Karpas-422 (cell line): ENCODE measurements at regions not wholly inside any gene's neighbourhood (a gene's known extent, or its start where the extent isn't known, plus 50 kb on each side); places are given as distances from the start of the nearest gene placed in this dataset.
"Not testable (repeated sequence)": the region's sequence is repeated elsewhere in the genome, so short reads cannot be mapped to it uniquely, and the experiment has no call there.

ENCODE experiments used
- DNase-seq: peaks from one replicate; pipeline ENCODE4 v3.0.0-alpha.2; 2015
- H2AFZ ChIP-seq: fragments of 200-600 bp; sonication (generic); 2 replicates; pipeline ENCODE4 v1.6.1; 2014; ENCODE audit warnings: antibody characterized with exemption, low read length, mixed read lengths
- H3K27ac ChIP-seq: fragments of 200-600 bp; sonication (generic); 2 replicates; pipeline ENCODE4 v1.5.1; 2014; ENCODE audit warnings: mild to moderate bottlenecking, low read length, moderate library complexity
- H3K27me3 ChIP-seq: fragments of 200-600 bp; sonication (generic); 2 replicates; pipeline ENCODE4 v1.6.1; 2014; ENCODE audit warnings: low read length, mixed read lengths
- H3K36me3 ChIP-seq: fragments of 200-600 bp; sonication (generic); 2 replicates; pipeline ENCODE4 v1.6.1; 2014; ENCODE audit warnings: low read length, mixed read lengths; ENCODE audit not compliant: insufficient read depth
- H3K4me1 ChIP-seq: fragments of 200-600 bp; sonication (generic); 2 replicates; pipeline ENCODE4 v1.6.1; 2014; ENCODE audit warnings: mild to moderate bottlenecking, low read length, mixed read lengths
- H3K4me2 ChIP-seq: fragments of 200-600 bp; sonication (generic); 2 replicates; pipeline ENCODE4 v1.6.1; 2014; ENCODE audit warnings: low read length, low read depth, mild to moderate bottlenecking; ENCODE audit not compliant: poor library complexity, severe bottlenecking
- H3K4me3 ChIP-seq: fragments of 200-600 bp; sonication (generic); 2 replicates; pipeline ENCODE4 v1.5.1; 2014; ENCODE audit warnings: mild to moderate bottlenecking, antibody characterized with exemption, low read length, mixed read lengths
- H3K79me2 ChIP-seq: fragments of 200-600 bp; sonication (generic); 2 replicates; pipeline ENCODE4 v1.6.1; 2014; ENCODE audit warnings: mild to moderate bottlenecking, low read length, mixed read lengths
- H3K9ac ChIP-seq: fragments of 200-600 bp; sonication (generic); 2 replicates; pipeline ENCODE4 v1.6.0; 2014; ENCODE audit warnings: low read length
- H3K9me2 ChIP-seq: fragments of 200-600 bp; sonication (generic), shearing (Covaris generic); replicated peaks from 2 replicates; pipeline ENCODE4 v1.6.0; 2014; ENCODE audit warnings: mild to moderate bottlenecking, low read length, moderate library complexity; ENCODE audit not compliant: insufficient read depth
- H3K9me3 ChIP-seq: fragments of 300-700, 200-600 bp; sonication (generic); 2 replicates; pipeline ENCODE4 v1.6.1; 2014; ENCODE audit warnings: low read length, mixed read lengths
- H4K20me1 ChIP-seq: fragments of 200-600 bp; sonication (generic); 2 replicates; pipeline ENCODE4 v1.6.1; 2014; ENCODE audit warnings: mild to moderate bottlenecking, antibody characterized with exemption, low read length, low read depth; ENCODE audit not compliant: insufficient read depth

- Histone ChIP-seq H3K36me3 (no peaks in the 10 kb centered on the region), H3K4me1 (no peaks in the 10 kb centered on the region), H3K27me3 (no peaks in the 10 kb centered on the region), H4K20me1 (no peaks in the 10 kb centered on the region), H3K4me2 (no peak overlapping the region), H3K4me3 (no peak overlapping the region), H2AFZ (no peak overlapping the region), H3K27ac (no peak overlapping the region), H3K9ac (no peak overlapping the region), H3K9me3 (no peaks in the 10 kb centered on the region), H3K79me2 (no peaks in the 10 kb centered on the region), H3K9me2 (no peaks in the 10 kb centered on the region)
- no peak for DNase-seq
Measured at GRCh38 chr15:35247150-35247549, 162.1 kb upstream of the NANOGP8 start.

GRCh38 chr15:35246451-35246850 lies 161.4 kb upstream of the NANOGP8 start:
- Histone ChIP-seq H3K9ac (no peak overlapping the region), H3K9me3 (no peaks in the 10 kb centered on the region), H3K4me2 (no peak overlapping the region), H3K9me2 (no peaks in the 10 kb centered on the region), H4K20me1 (no peaks in the 10 kb centered on the region), H3K27ac (no peak overlapping the region), H3K36me3 (no peaks in the 10 kb centered on the region), H3K27me3 (no peaks in the 10 kb centered on the region), H3K4me1 (no peaks in the 10 kb centered on the region), H3K4me3 (no peak overlapping the region), H2AFZ (no peak overlapping the region), H3K79me2 (no peaks in the 10 kb centered on the region)
- no peak for DNase-seq

GRCh38 chr15:35245681-35246080 lies 160.6 kb upstream of the NANOGP8 start:
- H3K27ac ChIP-seq, H3K9me3 ChIP-seq, H3K27me3 ChIP-seq, H4K20me1 ChIP-seq, H2AFZ ChIP-seq, H3K36me3 ChIP-seq, H3K4me3 ChIP-seq, DNase-seq, H3K9ac ChIP-seq, H3K79me2 ChIP-seq, H3K4me1 ChIP-seq, H3K9me2 ChIP-seq, H3K4me2 ChIP-seq: not testable (repeated sequence)

DNA sequence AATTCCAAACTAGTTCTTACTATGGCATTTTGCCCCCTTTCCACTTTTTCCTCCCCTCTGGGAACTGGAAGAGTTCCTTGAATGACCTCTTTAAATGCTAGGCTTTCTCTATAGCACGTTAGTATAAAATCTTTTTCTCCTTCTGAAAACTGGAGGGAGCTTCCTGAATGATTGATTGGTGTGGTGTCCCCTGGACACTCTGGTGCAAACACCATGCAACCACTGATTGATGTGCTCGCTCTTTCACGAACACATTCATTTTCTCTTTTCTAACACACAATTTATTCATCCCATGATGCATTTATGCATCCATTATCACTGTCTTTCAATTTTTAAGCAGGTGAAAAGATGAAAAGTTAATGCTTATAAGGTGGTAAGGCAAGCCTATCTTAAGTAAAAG lies 159.1 kb upstream of the NANOGP8 start:
- no peak overlapping the region for H3K4me2 ChIP-seq
- H3K9ac ChIP-seq: no peak overlapping the region
- no peaks in the 10 kb centered on the region for H3K27me3 ChIP-seq
- H3K4me1 ChIP-seq: no peaks in the 10 kb centered on the region
- no peaks in the 10 kb centered on the region for H3K79me2 ChIP-seq
- H4K20me1 ChIP-seq: no peaks in the 10 kb centered on the region
- H3K9me2 ChIP-seq: no peaks in the 10 kb centered on the region
- no peaks in the 10 kb centered on the region for H3K9me3 ChIP-seq
- DNase-seq: no peak
- no peaks in the 10 kb centered on the region for H3K36me3 ChIP-seq
- H2AFZ ChIP-seq: no peak overlapping the region
- H3K4me3 ChIP-seq: no peak overlapping the region
- H3K27ac ChIP-seq: no peak overlapping the region

- Histone ChIP-seq H3K4me1 (no peaks in the 10 kb centered on the region), H3K79me2 (no peaks in the 10 kb centered on the region), H4K20me1 (no peaks in the 10 kb centered on the region), H3K9me3 (no peaks in the 10 kb centered on the region), H3K27me3 (no peaks in the 10 kb centered on the region), H3K9ac (no peak overlapping the region), H3K27ac (no peak overlapping the region), H3K36me3 (no peaks in the 10 kb centered on the region), H3K4me3 (no peak overlapping the region), H3K9me2 (no peaks in the 10 kb centered on the region), H2AFZ (no peak overlapping the region), H3K4me2 (no peak overlapping the region)
- no peak for DNase-seq
Measured at GRCh38 chr15:35243758-35244157, 158.7 kb upstream of the NANOGP8 start.

- not testable (repeated sequence) for H3K4me1 ChIP-seq, H3K9me3 ChIP-seq
Measured at GRCh38 chr15:35239693-35240092, 154.6 kb upstream of the NANOGP8 start.

GRCh38 chr15:35238448-35238847 lies 153.4 kb upstream of the NANOGP8 start:
- H2AFZ ChIP-seq, H3K79me2 ChIP-seq, H3K27ac ChIP-seq, H4K20me1 ChIP-seq, H3K4me1 ChIP-seq, H3K4me2 ChIP-seq, H3K9ac ChIP-seq, H3K36me3 ChIP-seq, H3K27me3 ChIP-seq, H3K4me3 ChIP-seq, H3K9me3 ChIP-seq, DNase-seq, H3K9me2 ChIP-seq: not testable (repeated sequence)

More at GRCh38 chr15:35239693-35240092, 154.6 kb upstream of the NANOGP8 start:
- not testable (repeated sequence) for H3K27me3 ChIP-seq, H3K4me3 ChIP-seq, H3K27ac ChIP-seq, DNase-seq, H4K20me1 ChIP-seq, H3K79me2 ChIP-seq, H3K36me3 ChIP-seq, H3K9me2 ChIP-seq, H3K4me2 ChIP-seq, H2AFZ ChIP-seq, H3K9ac ChIP-seq

- H3K9me2 ChIP-seq: no peaks in the 10 kb centered on the region
- H3K4me1 ChIP-seq: no peaks in the 10 kb centered on the region
- DNase-seq: no peak
- H3K4me3 ChIP-seq: no peak overlapping the region
- no peaks in the 10 kb centered on the region for H4K20me1 ChIP-seq
- no peak overlapping the region for H3K9ac ChIP-seq
- no peaks in the 10 kb centered on the region for H3K9me3 ChIP-seq
- H3K27me3 ChIP-seq: no peaks in the 10 kb centered on the region
- H3K79me2 ChIP-seq: no peaks in the 10 kb centered on the region
- H3K4me2 ChIP-seq: no peak overlapping the region
- no peaks in the 10 kb centered on the region for H3K36me3 ChIP-seq
- H2AFZ ChIP-seq: no peak overlapping the region
- no peak overlapping the region for H3K27ac ChIP-seq
Measured at GRCh38 chr15:35229085-35229484, 144.0 kb upstream of the NANOGP8 start.

DNA sequence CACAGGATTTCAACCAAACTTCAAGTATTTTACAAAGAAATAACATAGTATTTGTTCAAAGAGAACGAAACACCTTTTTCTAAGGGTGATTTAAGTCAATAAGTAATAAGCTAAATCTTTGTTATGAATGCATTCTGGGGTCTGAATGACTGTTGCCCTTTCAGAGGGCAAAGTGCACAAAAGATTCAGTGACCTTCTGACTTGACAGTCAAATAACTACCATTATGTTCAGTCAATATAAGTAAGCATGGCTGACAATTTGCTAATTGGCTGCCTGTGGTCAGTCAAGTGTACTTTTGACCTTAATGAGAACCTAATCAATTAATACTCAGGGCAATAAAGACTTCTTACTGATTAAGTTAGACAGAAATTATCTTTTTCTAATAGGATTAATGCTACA lies 133.1 kb upstream of the NANOGP8 start:
- H2AFZ ChIP-seq: no peak overlapping the region
- H3K27ac ChIP-seq: no peak overlapping the region
- no peaks in the 10 kb centered on the region for H3K36me3 ChIP-seq
- H3K4me3 ChIP-seq: no peak overlapping the region
- H3K27me3 ChIP-seq: no peaks in the 10 kb centered on the region
- H3K79me2 ChIP-seq: no peaks in the 10 kb centered on the region
- no peaks in the 10 kb centered on the region for H3K9me3 ChIP-seq
- no peaks in the 10 kb centered on the region for H3K4me1 ChIP-seq
- no peaks in the 10 kb centered on the region for H4K20me1 ChIP-seq
- H3K9ac ChIP-seq: no peak overlapping the region
- no peak for DNase-seq
- H3K4me2 ChIP-seq: no peak overlapping the region
- H3K9me2 ChIP-seq: no peaks in the 10 kb centered on the region
